RKO (cell line): ENCODE measurements at regions not wholly inside any gene's neighbourhood (a gene's known extent, or its start where the extent isn't known, plus 50 kb on each side); places are given as distances from the start of the nearest gene placed in this dataset.

ENCODE experiments used
- DNase-seq: peaks from one replicate; pipeline ENCODE4 v3.0.0-alpha.2; 2016; ENCODE audit warnings: low spot score

DNA sequence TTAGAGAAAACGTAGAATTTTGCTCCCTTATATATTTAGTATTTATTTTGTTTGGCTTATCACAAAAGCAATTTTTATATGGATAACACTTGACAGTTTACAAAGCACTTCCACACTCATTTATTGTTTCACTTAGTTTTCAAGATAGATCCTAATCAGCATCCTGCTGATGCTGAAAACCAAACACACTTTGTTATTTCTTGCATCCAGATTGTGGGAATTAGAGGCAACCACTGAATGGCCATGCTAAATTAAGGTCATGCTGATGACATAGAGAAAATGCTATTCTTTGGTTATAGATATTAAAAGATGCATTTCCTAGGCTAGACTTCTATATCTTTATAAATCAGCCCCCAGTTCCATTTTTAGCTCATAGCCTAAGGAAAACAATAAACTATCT is 474.1 kb upstream of the KCNMB2 start:
- DNase-seq = no peak

DNA sequence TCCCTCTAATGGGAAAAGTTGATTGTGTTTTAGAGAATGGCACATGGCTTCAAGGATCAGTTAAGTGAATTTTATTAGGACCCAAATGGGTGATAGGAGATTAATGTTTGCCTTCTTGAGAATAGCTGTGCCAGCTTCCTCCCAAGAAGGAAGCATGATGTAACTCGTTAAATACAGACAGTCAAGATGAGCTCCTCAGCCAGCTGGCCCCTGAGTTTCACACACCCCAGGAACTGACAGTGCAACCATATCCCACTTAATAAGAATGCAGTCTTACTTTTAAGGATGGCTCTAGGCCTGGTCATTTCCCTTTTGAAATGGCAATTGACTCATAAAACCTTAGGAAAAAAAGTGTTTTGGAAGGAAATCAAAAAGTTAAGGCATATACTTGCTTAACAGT is 472.8 kb upstream of the KCNMB2 start:
- no peak for DNase-seq

DNA sequence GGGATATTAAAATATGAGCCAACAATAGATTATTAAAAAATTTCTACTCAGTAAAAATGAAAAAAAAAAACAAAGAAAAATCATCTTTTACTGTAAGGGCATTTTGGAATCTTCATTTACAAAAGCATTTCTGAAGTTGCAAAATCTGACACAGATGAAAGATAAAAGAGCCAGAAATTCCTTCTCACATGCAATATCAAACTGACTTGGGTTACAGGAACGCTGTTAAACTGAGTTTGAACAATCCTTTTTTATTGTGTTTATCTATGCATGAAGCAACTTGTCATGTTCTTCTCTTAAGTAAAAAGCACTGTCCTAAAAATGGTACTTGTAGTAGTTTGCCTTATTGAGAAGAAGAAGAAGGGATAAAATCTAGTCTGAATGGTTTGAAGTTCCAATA is 468.5 kb upstream of the KCNMB2 start:
- no peak for DNase-seq

DNA sequence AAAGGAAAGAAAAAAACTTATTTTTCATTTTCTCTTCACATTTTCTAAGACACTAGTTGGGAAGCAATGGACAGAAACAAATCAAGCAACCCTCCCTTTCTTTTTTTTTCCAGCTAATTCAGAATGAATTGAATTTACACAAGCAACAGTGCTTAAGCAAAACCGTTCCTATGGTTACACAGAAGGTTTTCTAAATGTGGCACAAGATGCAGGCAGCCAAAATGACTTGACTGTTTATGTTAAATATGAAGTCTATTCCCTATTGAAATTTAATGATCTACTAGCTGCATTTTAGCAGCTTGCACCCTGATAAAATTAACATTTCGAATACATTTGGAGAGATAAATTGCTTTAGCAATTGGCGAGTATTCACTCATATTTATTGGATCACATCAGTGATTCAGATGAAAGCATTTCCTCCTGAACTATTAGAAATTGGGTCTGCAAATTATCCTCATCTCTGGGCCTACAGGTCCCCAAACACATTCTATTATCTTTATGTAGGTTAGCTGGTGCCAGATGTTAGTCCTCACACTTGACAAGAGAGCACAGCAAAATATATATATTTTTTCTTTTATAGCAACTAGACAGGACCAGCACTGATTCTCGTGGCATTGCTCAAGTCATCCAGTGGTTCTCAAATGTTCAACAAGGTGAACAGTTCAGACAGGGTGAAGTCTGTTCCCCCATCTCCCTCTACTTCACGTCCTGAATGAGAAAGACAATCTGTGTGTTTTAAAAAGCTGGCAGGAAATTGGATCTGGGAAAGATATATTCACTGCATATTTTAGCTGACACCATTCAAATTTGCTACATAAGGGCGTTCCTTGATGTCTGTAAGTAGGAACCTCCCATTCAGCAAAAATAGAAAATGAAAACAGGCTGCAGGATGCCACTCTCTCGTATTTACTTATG is 463.6 kb upstream of the KCNMB2 start:
- DNase-seq = no peak

DNA sequence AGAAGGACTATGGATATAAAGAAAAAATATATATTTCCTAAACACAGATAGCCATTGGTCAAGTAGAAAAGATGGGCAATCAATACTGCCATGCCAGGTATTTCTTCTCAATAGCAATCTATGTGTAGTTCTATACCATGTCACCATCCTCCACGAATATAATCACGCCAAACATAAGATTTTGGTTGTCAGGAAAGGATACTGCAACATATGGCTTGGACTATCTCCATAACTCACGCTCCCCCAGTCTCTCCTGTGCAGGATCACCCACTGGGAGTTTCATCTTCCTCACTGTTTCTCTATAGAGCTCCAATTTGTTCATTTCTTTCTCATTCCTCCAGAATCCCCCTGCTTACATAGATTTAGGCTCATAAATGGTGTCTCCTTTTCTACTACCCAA is 462.9 kb upstream of the KCNMB2 start:
- no peak for DNase-seq

DNA sequence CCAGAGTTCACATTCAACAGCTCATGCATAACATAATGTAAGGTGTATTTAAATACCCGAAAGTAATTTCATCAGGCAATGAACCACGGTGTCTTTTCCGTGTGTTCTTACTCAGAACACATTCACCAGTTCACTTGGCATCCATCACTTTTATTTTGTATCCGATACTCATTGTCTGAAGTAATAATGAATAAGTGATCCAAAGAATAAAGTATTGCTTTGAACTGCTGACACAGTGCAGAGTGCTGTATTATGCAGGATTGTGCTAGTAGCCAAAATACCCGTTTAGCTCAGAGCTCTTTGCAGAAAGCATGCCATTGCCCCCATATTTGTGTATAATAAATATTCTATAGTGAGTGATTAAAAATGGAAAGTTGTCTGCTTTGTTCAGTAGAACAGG is 460.9 kb upstream of the KCNMB2 start:
- DNase-seq = no peak

DNA sequence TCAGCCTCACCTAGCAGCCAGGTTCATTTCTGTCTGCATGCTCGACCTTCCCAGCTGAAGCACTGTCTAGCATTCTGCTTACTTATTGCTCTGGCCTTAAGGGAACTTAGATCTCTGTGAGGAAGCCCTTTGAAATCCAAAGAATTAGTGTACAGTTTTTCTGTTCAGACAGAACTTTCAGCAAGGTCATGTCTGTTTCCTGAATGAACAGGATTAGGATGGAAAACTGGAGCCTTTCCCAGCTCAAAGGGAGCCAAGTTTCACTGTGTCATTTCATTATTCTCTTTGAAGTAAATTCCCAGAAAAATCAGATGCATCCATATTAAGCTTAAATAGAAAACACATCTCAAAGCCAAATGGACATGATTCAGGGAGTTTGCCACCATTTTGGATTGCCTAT is 457.3 kb upstream of the KCNMB2 start:
- DNase-seq = no peak

DNA sequence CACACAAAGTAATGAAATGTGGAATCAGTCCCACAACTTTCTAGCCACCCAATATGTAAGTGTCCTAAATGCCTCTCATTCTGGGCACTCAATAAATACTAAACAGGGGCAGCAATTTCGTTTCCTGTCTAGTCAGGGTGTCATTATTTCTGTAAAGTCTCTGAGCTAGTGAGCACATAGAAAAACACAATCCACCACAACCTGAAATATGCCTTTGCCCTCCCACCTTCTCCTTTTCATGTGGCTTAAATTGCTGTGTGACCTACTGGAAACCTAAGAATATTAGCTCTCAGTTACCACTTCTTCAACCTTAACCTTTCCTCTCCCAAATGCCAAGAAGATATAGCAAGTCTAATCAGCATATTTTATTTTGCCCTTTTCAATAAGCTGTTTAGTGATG is 456.3 kb upstream of the KCNMB2 start:
- no peak for DNase-seq

DNA sequence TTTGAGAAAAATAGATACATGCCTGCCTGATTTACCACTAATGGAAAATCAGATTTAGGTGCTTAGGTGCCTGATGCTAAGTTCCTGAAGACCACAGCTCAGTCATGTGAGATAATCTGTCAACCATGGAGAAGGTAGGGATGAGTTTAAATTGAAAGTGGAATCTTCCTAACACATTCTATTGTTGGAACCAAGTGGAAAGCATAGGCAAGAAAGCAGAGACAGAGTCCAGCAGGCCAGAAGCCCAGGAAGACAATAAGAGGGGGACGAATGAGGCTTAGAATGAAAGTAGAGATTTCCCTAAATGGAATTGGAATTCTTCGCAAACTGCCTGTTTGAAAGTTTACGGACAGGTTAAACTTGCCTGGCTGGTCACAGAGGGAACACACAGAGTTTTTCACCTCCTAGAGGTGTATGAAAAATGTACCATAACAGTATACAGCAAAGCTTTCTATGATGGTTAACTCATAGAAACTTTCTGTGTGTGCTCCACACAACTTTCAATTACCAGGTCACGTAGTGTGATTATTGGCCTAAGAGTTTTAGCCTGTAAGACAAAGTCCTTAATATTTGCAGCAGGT is 453.8 kb upstream of the KCNMB2 start:
- no peak for DNase-seq

DNA sequence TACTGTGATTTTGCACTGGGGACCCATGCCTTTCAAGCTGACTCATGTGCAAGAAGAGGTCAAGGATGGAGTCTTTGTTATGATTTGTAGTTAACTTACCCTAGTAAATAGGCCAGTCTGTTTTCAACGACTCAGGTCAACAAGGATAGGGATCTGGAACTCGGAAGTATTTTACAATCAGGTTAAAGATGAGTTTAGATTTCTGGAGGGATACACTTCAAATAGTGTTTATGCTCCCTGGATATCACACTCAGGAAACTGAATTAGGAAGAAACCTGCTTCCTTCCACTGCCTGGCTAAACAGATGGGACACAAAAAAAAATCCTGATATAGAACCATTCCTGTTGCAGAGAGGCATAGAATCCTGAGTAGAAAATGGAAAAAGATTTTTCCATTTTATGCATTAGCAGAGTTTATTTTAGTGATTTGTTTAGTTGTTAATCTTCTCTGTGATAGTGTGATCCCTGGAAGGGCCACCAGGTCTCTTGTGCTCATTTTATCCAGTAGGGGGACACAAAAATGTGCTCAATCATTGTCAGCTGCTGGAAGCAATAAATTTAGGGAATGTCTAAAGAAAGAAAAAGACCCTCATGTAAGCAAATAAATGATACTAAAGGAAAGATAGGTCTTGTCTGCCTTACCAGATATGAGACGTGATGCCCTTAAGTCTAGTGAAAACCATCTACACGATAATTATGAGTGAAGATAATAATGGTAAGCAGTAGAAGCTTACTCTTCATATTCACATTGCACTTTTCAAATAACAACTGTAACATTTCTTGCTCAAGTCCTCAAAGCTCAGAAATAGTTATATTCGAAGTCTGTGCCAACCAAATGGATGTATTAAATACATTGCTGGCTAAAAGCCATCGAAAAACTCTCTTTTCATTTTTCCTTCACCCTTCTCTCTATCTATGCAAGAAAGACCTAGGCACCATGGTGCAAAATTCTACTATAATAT is 452.1 kb upstream of the KCNMB2 start:
- DNase-seq = no peak

DNA sequence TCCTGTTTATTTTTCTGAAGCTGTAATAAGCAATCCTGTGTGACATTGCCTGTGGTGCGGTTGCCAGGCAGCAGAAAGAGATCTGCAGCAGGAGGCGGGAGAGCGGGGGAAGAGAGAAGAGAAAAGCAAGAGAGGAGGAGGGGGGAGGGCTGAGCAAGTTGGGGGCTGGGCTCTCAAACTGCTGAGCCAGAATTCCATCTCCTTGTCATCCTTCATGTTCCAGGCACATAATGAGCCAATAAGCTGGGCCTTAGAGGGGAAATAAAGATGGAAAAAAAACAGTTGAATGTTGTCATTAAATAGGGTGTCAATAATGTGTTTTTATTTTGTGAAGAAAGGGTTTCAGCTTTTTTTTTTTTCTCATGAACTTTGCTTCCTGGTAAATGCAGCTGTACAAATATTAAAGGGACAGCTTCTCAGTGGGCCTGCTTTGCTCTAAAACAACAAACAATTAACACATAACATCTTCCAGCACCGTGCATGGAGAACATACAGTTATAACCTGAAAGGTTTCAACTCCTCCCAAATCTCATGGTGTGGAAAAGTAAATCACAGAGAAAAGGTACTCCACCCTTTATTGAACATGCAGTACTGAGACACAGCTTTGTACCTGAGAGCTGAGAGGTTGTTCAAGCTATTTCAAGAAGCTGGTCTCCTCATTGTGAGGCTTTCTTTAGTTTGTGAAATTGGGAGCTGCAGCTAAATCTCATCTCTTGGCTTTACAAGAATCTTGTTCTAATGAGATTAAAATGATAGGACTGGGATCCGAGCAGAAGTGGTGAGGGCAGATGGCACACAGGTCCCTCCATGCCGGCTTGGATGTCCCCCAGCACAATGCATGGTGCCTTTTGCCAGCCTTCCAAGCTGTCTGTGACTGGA is 451.1 kb upstream of the KCNMB2 start:
- DNase-seq = no peak

DNA sequence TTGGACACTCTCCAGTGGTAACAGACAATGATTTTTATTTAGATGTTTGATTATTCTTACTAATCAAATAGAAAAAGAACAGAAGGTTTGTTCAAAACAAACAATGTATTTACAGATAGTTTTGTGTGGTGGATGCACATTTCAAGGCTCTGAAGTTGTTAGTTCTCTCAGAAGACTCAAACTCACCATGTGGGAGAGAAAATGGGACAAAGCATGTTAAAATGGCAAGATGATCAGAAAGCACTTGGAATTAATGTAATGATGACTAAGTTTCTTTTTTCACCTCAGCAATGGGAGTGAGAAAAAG is 450.5 kb upstream of the KCNMB2 start:
- no peak for DNase-seq

DNA sequence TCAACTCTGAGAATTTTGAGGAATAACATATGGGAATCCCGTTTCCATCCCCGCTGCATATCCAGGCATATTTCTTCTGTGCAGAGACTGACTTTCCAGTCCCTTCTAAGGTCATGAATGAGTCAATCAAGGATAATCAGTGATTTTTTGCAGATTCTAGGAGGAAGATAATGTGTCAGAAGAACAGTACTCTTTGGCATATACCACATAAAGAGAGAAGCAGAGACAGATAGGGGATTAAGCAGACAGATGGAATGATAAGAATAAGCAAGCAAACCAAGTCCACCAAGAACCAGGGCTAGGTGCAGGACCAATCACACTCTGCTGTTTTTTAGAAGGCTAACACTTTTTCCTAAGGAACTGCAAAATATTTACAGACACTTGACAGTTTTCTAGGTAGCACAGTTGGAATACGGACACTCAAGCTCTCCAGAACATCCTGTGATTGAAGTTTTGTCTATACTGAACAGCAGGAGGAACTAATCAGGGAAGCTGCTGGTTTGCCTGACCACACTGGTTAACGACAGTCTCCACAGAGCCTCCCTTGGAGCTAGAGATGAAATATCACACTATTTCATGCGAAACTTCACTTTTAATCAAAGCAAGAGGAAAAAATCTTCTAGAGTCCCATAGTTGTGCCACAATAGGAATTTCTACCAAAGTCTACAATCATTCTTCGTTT is 450.0 kb upstream of the KCNMB2 start:
- no peak for DNase-seq

DNA sequence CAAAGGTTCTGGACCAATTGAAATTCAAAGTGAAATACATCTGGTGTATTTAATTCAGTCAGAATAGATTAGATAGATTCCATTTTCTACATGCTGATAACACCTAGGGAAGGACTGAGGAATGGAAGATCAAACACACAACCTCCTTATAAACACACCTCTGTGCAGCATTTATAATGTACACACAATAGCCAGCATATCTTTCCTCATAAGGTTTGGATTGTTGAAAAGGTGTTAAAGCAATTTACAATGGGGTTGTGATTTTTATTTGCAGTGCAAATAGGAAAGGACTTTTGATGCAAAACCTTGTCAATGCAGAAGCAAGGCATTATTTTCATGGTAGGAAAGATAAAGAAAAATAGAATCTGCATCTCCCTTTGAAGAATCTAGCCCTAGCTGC is 448.9 kb upstream of the KCNMB2 start:
- DNase-seq = no peak

DNA sequence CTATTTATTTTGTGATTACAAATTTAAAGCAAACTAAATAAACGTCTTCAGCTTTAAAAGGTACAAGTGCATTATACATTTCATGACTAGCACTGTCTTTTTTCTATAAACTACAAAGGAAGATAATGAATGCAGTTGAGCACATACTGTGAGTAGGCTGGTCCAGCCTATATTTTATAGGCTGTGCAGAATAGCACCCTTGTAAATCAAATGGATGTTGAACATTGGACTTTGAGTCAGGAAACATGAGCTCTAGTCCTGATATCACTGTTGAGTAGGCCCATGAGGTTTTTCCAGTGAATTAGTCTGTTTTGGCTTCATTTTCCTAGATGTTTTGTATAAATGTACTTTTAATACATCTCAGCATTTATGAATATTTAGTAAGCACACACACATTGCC is 447.3 kb upstream of the KCNMB2 start:
- DNase-seq = no peak

DNA sequence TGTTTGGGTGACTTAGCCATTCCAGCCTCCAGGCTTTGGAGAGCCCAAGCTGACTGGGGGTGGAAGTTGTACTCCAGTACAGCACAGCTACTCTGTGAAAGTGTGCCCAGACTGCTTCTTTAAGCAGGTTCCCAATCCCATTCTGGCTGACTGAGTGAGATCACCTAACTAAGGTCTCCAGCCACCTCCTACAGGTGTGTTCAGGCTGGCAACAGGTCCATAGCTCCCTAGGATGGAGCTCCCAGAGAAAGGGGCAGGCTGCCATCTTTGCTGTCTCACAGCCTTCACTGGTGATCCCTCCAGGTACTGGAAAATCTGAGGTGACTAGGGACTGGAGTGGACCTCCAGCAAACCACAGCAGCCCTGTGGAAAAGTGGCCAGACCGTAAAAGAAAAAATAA is 445.3 kb upstream of the KCNMB2 start:
- no peak for DNase-seq

DNA sequence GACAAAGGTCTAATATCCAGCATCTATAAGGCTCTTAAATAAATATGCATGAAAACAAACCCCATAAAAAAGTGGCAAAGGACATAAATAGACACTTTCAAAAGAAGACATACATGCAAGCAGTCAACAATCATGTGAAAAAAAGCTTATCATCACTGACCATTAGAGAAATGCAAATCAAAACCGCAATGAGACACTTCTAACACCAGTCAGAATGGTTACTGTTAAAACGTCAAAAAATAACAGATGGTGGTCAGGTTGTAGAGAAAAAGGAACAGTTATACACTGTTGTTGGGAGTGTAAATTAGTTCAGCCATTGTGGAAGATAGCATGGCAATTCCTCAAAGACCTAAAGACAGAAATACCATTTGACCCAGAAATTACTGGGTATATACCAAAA is 440.7 kb upstream of the KCNMB2 start:
- no peak for DNase-seq

DNA sequence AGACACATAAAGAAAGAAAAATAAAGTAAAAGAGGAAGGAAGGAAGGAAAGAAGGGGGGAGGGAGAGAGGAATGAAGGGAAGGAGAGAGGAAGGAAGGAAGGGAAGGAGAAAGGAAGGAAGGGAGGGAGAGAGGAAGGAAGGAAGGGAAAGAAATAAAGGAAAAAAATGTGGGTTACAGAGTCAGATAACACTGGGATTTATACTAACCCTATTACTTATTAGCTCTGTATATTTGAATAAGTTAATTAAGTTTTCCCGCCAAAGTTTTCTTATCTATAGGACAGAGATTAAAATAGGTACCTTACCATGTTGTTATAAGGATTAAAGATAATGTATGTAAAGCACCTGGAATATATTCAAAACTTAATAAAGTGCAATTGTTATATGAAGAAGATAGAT is 439.3 kb upstream of the KCNMB2 start:
- DNase-seq = no peak

DNA sequence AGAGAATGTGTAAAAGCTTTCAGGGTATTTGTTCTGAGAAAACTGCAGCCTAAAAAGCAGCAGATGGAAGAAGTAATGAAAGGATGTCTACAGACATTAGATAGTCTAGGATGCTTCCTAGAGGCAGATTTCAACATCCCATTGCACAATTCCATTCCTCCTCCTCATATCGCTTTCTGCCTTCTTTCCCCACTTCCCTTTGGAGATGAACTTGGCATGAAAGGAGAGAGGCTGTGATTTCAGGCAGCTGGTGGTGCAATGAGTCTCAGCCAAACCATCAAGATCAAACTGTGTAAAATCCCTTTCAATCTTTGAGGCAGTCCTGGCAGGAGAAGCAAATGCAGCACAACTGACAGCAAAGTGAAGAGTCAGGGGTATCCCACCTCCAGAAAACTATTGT is 438.7 kb upstream of the KCNMB2 start:
- DNase-seq = no peak

DNA sequence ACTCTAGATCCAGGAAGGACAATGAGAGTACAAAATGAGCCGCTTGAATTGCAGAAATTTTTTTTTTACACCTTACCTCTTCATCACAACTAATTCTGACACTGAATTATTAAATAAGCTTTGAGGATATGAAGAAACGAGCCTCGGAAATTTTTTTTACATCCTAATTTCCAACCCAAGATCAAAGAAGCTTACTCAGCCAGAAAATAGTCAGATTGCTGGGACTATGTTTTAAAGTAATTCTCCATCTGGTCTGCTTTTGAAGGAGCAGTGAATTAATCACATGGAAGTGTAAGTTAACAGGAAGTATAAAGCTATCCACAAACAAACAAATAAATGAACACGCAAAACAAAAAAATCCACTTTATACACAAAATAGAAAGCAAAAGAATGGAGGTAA is 437.0 kb upstream of the KCNMB2 start:
- no peak for DNase-seq

DNA sequence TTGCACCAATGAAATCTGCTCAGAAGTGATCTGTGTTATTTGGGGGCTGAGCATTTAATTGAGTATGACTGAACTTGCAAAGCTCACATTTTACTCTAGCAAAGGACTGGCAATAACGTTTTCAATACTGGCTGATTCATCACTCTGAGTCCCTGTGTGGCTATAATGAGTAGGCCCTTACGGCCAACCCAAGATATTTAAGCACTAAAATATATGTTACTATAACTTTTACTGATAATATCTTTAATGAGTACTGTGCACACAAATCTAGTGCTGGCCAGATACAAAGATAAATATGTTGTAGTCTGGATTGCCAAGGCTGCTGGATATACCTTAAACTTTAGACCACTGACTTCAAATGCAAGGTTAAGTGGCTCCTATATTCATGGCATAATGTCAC is 436.4 kb upstream of the KCNMB2 start:
- no peak for DNase-seq
